ENCODE measurements at regions not wholly inside any gene's neighbourhood (a gene's known extent, or its start where the extent isn't known, plus 50 kb on each side); places are given as distances from the start of the nearest gene placed in this dataset.

- no peaks in the 10 kb centered on the region for H3K36me3 ChIP-seq
- DNase-seq = no peak
- peaks cover 49% of the 10 kb centered on the region for H3K4me1 ChIP-seq
- intact Hi-C loops (cut with micrococcal nuclease) = loop anchor here (5.0 to 10.0 kb wide), 2 partner anchors 73 to 210 kb away; no protein-coding TSS in a partner anchor
- TF ChIP-seq, protein P1, sequence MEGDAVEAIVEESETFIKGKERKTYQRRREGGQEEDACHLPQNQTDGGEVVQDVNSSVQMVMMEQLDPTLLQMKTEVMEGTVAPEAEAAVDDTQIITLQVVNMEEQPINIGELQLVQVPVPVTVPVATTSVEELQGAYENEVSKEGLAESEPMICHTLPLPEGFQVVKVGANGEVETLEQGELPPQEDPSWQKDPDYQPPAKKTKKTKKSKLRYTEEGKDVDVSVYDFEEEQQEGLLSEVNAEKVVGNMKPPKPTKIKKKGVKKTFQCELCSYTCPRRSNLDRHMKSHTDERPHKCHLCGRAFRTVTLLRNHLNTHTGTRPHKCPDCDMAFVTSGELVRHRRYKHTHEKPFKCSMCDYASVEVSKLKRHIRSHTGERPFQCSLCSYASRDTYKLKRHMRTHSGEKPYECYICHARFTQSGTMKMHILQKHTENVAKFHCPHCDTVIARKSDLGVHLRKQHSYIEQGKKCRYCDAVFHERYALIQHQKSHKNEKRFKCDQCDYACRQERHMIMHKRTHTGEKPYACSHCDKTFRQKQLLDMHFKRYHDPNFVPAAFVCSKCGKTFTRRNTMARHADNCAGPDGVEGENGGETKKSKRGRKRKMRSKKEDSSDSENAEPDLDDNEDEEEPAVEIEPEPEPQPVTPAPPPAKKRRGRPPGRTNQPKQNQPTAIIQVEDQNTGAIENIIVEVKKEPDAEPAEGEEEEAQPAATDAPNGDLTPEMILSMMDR (IDR thresholded peaks at IDR 0.05; ENCODE audit: borderline replicate concordance) = no peak
- H3K27ac ChIP-seq (replicated peaks) = peak overlapping the region; percentile 46
- H3K27me3 ChIP-seq (ENCODE audit: low read depth) = no peaks in the 10 kb centered on the region
- H3K4me3 ChIP-seq = no peak overlapping the region
- no peaks in the 10 kb centered on the region for H3K9me3 ChIP-seq (replicated peaks)
Observed at GRCh38 chr2:12932192-12932591, 215.5 kb downstream of the TRIB2 start.

DNA sequence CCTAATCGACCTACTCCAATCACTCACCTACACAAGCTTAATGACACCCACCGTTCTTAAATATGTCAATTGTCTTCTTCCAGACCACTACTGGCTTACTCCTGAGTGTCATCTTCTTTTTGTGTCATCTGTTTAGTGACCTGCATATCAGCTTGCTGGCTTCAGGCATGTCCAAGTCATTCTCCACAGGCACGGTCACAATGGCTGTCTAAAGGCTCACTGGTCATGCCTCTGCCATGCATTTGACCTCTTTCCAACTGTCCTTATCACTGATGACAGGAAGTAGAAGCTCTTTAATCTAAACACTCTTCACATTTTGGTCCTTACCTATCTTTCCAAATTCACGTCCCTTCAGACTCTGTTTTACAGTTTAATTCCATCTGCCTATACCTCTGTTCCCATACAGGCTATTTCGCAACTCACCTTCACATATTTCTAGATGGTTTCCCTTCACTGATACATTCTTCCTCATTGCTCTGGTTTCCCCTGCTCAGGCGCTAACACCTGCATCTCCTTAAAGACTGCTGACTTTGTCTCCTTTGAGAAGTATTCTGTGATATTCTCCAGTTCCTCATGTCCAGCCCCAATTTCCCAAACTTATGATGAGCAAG, 217.5 kb downstream of the TRIB2 start:
- DNase-seq = no peak
- Histone ChIP-seq H3K4me3 (no peak overlapping the region), H3K4me1 (peaks cover 34% of the 10 kb centered on the region), H3K36me3 (no peaks in the 10 kb centered on the region), H3K27ac (replicated peaks) (no peak overlapping the region), H3K9me3 (replicated peaks) (no peaks in the 10 kb centered on the region), H3K27me3 (ENCODE audit: low read depth) (no peaks in the 10 kb centered on the region)
- intact Hi-C loops (cut with micrococcal nuclease) = loop anchor here (5.0 to 10.0 kb wide), 2 partner anchors 71 to 212 kb away; no protein-coding TSS in a partner anchor
- TF ChIP-seq, protein P1 (IDR thresholded peaks at IDR 0.05; ENCODE audit: borderline replicate concordance) = no peak

GRCh38 chr2:12935222-12935621, 218.5 kb downstream of the TRIB2 start:
- H3K4me1 ChIP-seq = peaks cover 24% of the 10 kb centered on the region
- TF ChIP-seq, protein P1 (IDR thresholded peaks at IDR 0.05; ENCODE audit: borderline replicate concordance) = no peak
- no peaks in the 10 kb centered on the region for H3K27me3 ChIP-seq (ENCODE audit: low read depth)
- no peaks in the 10 kb centered on the region for H3K9me3 ChIP-seq (replicated peaks)
- H3K27ac ChIP-seq (replicated peaks) = no peak overlapping the region
- no peaks in the 10 kb centered on the region for H3K36me3 ChIP-seq
- H3K4me3 ChIP-seq = no peak overlapping the region
- no peak for DNase-seq
- intact Hi-C loops (cut with micrococcal nuclease) = loop anchor here (10.0 kb wide), 1 partner anchor 70 kb away; no protein-coding TSS in a partner anchor

- TF ChIP-seq, protein P1 (IDR thresholded peaks at IDR 0.05; ENCODE audit: borderline replicate concordance) = no peak
- intact Hi-C loops (cut with micrococcal nuclease) = loop anchor here (10.0 kb wide), 1 partner anchor 69 kb away; no protein-coding TSS in a partner anchor
- H3K4me3 ChIP-seq = no peak overlapping the region
- no peaks in the 10 kb centered on the region for H3K27me3 ChIP-seq (ENCODE audit: low read depth)
- no peaks in the 10 kb centered on the region for H3K9me3 ChIP-seq (replicated peaks)
- H3K27ac ChIP-seq (replicated peaks) = peak overlapping the region; percentile 31
- no peak for DNase-seq
- no peaks in the 10 kb centered on the region for H3K36me3 ChIP-seq
- H3K4me1 ChIP-seq = peaks cover 18% of the 10 kb centered on the region
Observed at GRCh38 chr2:12935796-12936195, 219.1 kb downstream of the TRIB2 start.

DNA sequence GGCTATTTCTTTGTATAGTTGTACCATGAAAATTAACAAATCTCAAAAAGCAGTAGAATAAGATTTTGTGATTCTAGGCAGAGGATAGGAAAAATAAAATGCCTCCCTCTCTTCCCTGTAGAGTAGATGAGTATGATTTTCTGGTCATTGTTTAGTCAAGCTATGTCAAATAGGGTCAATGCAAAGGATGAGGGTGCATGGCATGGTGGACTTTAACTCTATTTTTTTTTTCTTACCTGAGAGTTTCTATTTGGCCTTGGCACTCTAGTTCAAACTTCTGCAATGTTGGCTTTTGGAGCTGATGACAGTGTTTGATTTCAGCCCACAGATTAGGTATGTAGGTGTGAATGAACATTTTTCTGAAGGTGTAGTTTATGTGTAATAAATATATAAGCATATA, 224.5 kb downstream of the TRIB2 start:
- no peaks in the 10 kb centered on the region for H3K36me3 ChIP-seq
- H3K9me3 ChIP-seq (replicated peaks) = no peaks in the 10 kb centered on the region
- intact Hi-C loops (cut with micrococcal nuclease) = no loop called here
- H3K4me1 ChIP-seq = no peaks in the 10 kb centered on the region
- no peak overlapping the region for H3K4me3 ChIP-seq
- no peak for DNase-seq
- H3K27ac ChIP-seq (replicated peaks) = no peak overlapping the region
- no peaks in the 10 kb centered on the region for H3K27me3 ChIP-seq (ENCODE audit: low read depth)
- TF ChIP-seq, protein P1 (IDR thresholded peaks at IDR 0.05; ENCODE audit: borderline replicate concordance) = no peak

Data from left ventricle myocardium inferior (tissue), 1 donor.